Skeletal muscle tissue (tissue), 3 donors: ENCODE measurements at regions not wholly inside any gene's neighbourhood (a gene's known extent, or its start where the extent isn't known, plus 50 kb on each side); places are given as distances from the start of the nearest gene placed in this dataset.
"Not testable (repeated sequence)": the region's sequence is repeated elsewhere in the genome, so short reads cannot be mapped to it uniquely, and the experiment has no call there.

Source experiments
- H3K27ac ChIP-seq: one replicate; pipeline ENCODE4 v1.7.0; 2013; ENCODE audit warnings: mild to moderate bottlenecking, low read depth, low read length, inconsistent platforms
- H3K27me3 ChIP-seq, 3 donors: one replicate each; pipeline ENCODE4 v1.7.0; 2013; ENCODE audit warnings: low read length in 3 of 3; ENCODE audit not compliant: control insufficient read depth in 3 of 3, insufficient read depth in 3 of 3
- H3K36me3 ChIP-seq, 3 donors: one replicate each; pipeline ENCODE4 v1.7.0; 2013; ENCODE audit warnings: low read length in 3 of 3; ENCODE audit not compliant: control insufficient read depth in 3 of 3, insufficient read depth in 3 of 3
- H3K4me1 ChIP-seq, 3 donors: one replicate each; pipeline ENCODE4 v1.7.0; 2013; ENCODE audit warnings: low read length in 3 of 3, mild to moderate bottlenecking in 3 of 3; ENCODE audit not compliant: control insufficient read depth in 3 of 3, insufficient read depth in 3 of 3
- H3K4me3 ChIP-seq, 3 donors: one replicate each; pipeline ENCODE4 v1.7.0; 2013; ENCODE audit warnings: low read length in 3 of 3
- H3K9ac ChIP-seq, 3 donors: one replicate each; pipeline ENCODE4 v1.7.0; 2013; ENCODE audit warnings: low read length in 3 of 3, mild to moderate bottlenecking in 3 of 3, moderate library complexity in 2 of 3, low read depth in 1 of 3
- H3K9me3 ChIP-seq, 3 donors: one replicate each; pipeline ENCODE4 v1.7.0; 2013; ENCODE audit warnings: low read length in 3 of 3; ENCODE audit not compliant: control insufficient read depth in 3 of 3
- donor health status: Osteomylitis.

GRCh38 chr6:28785962-28786679 is 137.7 kb downstream of the TRIM27 start:
- Histone ChIP-seq H3K4me1 (no peaks in the 10 kb centered on the region), H3K27me3 (peaks cover 42 to 79% (median 56%) of the 10 kb centered on the region in 3 donors), H3K4me3 (no peak overlapping the region), H3K9ac (no peak overlapping the region), H3K36me3 (no peaks in the 10 kb centered on the region), H3K27ac (no peak overlapping the region), H3K9me3 (peaks cover 0 to 1% (median 0%) of the 10 kb centered on the region in 3 donors)

GRCh38 chr6:28789553-28790083 is 134.2 kb downstream of the TRIM27 start:
- Histone ChIP-seq H3K4me1 (no peaks in the 10 kb centered on the region), H3K9ac (no peak overlapping the region), H3K9me3 (peaks cover 0 to 1% (median 0%) of the 10 kb centered on the region in 3 donors), H3K27ac (no peak overlapping the region), H3K27me3 (peaks cover 40 to 72% (median 60%) of the 10 kb centered on the region in 3 donors), H3K4me3 (no peak overlapping the region), H3K36me3 (no peaks in the 10 kb centered on the region)

GRCh38 chr6:28791002-28791383 is 132.8 kb downstream of the TRIM27 start:
- Histone ChIP-seq H3K9me3 (peaks cover 0 to 1% (median 0%) of the 10 kb centered on the region in 3 donors), H3K9ac (no peak overlapping the region), H3K4me1 (no peaks in the 10 kb centered on the region), H3K27me3 (peaks cover 41 to 78% (median 65%) of the 10 kb centered on the region in 3 donors), H3K36me3 (no peaks in the 10 kb centered on the region), H3K27ac (no peak overlapping the region), H3K4me3 (no peak overlapping the region)

- H3K4me1 ChIP-seq, result no peaks in the 10 kb centered on the region
- H3K9ac ChIP-seq, result no peak overlapping the region
- H3K4me3 ChIP-seq, result no peak overlapping the region
- no peak overlapping the region for H3K27ac ChIP-seq
- H3K9me3 ChIP-seq, result peaks cover 0 to 1% (median 0%) of the 10 kb centered on the region in 3 donors
- H3K36me3 ChIP-seq, result no peaks in the 10 kb centered on the region
- peaks cover 22 to 56% (median 39%) of the 10 kb centered on the region in 3 donors for H3K27me3 ChIP-seq
Measured at GRCh38 chr6:28794175-28795002, 129.4 kb downstream of the TRIM27 start.

- not testable (repeated sequence) for H3K9me3 ChIP-seq, H3K4me1 ChIP-seq, H3K4me3 ChIP-seq, H3K27ac ChIP-seq, H3K36me3 ChIP-seq, H3K9ac ChIP-seq
- peaks cover 11 to 42% (median 12%) of the 10 kb centered on the region in 3 donors for H3K27me3 ChIP-seq
Measured at GRCh38 chr6:28800647-28801046, 123.1 kb downstream of the TRIM27 start.

GRCh38 chr6:28802417-28803336 is 121.1 kb downstream of the TRIM27 start:
- H3K27me3 ChIP-seq, result peaks cover 8 to 37% (median 18%) of the 10 kb centered on the region in 3 donors
- no peak overlapping the region for H3K27ac ChIP-seq
- H3K4me1 ChIP-seq, result no peaks in the 10 kb centered on the region
- H3K4me3 ChIP-seq, result no peak overlapping the region
- H3K36me3 ChIP-seq, result no peaks in the 10 kb centered on the region
- peaks cover 0 to 5% (median 0%) of the 10 kb centered on the region in 3 donors for H3K9me3 ChIP-seq
- H3K9ac ChIP-seq, result no peak overlapping the region

- H3K4me1 ChIP-seq, result no peaks in the 10 kb centered on the region
- H3K9ac ChIP-seq, result no peak overlapping the region
- peaks cover 0 to 5% (median 0%) of the 10 kb centered on the region in 3 donors for H3K9me3 ChIP-seq
- no peak overlapping the region for H3K4me3 ChIP-seq
- H3K27ac ChIP-seq, result no peak overlapping the region
- peaks cover 10 to 43% (median 21%) of the 10 kb centered on the region in 3 donors for H3K27me3 ChIP-seq
- H3K36me3 ChIP-seq, result no peaks in the 10 kb centered on the region
Measured at GRCh38 chr6:28803337-28803709, 120.5 kb downstream of the TRIM27 start.

- peaks cover 0 to 4% (median 0%) of the 10 kb centered on the region in 3 donors for H3K9me3 ChIP-seq
- peaks cover 37 to 78% (median 48%) of the 10 kb centered on the region in 3 donors for H3K27me3 ChIP-seq
- H3K4me1 ChIP-seq, result peaks cover 0 to 2% (median 0%) of the 10 kb centered on the region in 3 donors
- no peak overlapping the region for H3K4me3 ChIP-seq
- H3K9ac ChIP-seq, result no peak overlapping the region
- no peak overlapping the region for H3K27ac ChIP-seq
- no peaks in the 10 kb centered on the region for H3K36me3 ChIP-seq
Measured at GRCh38 chr6:28807682-28808280, 116.0 kb downstream of the TRIM27 start.

GRCh38 chr6:28808383-28808782 is 115.4 kb downstream of the TRIM27 start:
- Histone ChIP-seq H3K9me3 (peaks cover 0 to 4% (median 0%) of the 10 kb centered on the region in 3 donors), H3K4me1 (peaks cover 0 to 2% (median 0%) of the 10 kb centered on the region in 3 donors), H3K36me3 (no peaks in the 10 kb centered on the region), H3K27ac (no peak overlapping the region), H3K9ac (no peak overlapping the region), H3K4me3 (no peak overlapping the region), H3K27me3 (peaks cover 40 to 78% (median 50%) of the 10 kb centered on the region in 3 donors)
